ENCODE measurements at regions not wholly inside any gene's neighbourhood (a gene's known extent, or its start where the extent isn't known, plus 50 kb on each side); places are given as distances from the start of the nearest gene placed in this dataset.

DNA sequence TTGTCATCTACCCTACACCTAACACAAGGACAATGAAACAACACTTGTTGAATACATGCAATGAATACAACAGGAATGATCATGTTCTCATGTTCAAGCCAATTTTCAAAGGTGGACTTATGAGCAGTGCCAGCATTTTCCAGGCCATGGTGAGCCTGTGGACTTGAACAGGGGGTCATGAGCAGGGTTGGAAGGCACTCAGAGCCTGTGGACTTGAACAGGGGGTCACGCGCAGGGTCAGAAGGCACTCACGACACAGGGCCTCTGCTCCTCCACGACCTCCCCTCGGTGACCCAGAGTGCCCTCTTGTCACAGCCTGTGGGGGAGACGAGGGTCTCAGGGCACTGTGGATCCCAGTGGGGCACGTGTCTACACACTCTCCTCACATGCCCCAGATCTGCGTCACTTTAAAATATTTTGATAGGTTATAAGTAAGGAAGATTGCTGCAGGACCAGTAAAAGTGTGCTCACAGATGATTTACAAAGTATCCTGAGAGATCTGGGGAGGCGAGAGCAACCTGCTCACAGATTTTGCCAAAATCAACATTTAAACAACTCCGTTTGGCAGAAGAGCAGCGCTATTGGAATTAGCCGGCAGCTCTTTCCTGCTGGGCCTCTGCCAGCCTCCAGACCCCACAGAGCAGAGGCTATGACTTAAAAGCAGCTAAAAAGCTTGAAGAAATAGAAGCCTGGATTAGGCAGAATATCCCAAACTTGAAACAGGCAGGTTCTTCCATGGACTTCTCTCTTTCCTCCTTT is 121.9 kb downstream of the TMEM18 start:
- no peak overlapping the region for H3K9ac ChIP-seq
- H3K4me2 ChIP-seq: no peak overlapping the region
- no peak overlapping the region for H3K4me3 ChIP-seq (IDR thresholded peaks at IDR 0.05; ENCODE audit: insufficient read depth, low read depth, low read length)
- no peak overlapping the region for H2AFZ ChIP-seq (ENCODE audit: low read depth)
- TF ChIP-seq, protein P1, sequence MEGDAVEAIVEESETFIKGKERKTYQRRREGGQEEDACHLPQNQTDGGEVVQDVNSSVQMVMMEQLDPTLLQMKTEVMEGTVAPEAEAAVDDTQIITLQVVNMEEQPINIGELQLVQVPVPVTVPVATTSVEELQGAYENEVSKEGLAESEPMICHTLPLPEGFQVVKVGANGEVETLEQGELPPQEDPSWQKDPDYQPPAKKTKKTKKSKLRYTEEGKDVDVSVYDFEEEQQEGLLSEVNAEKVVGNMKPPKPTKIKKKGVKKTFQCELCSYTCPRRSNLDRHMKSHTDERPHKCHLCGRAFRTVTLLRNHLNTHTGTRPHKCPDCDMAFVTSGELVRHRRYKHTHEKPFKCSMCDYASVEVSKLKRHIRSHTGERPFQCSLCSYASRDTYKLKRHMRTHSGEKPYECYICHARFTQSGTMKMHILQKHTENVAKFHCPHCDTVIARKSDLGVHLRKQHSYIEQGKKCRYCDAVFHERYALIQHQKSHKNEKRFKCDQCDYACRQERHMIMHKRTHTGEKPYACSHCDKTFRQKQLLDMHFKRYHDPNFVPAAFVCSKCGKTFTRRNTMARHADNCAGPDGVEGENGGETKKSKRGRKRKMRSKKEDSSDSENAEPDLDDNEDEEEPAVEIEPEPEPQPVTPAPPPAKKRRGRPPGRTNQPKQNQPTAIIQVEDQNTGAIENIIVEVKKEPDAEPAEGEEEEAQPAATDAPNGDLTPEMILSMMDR (conservative IDR thresholded peaks at IDR 0.05; ENCODE audit: low read depth, low read length): no peak
- H3K27me3 ChIP-seq (ENCODE audit: insufficient read depth, low read depth): no peaks in the 10 kb centered on the region
- H3K79me2 ChIP-seq (ENCODE audit: insufficient read depth, low read depth): no peaks in the 10 kb centered on the region
- no peaks in the 10 kb centered on the region for H3K4me1 ChIP-seq (ENCODE audit: low read depth, poor library complexity, severe bottlenecking)
- no peaks in the 10 kb centered on the region for H3K36me3 ChIP-seq (ENCODE audit: insufficient read depth)
- H3K27ac ChIP-seq: no peak overlapping the region
- no peaks in the 10 kb centered on the region for H4K20me1 ChIP-seq (ENCODE audit: insufficient read depth)

DNA sequence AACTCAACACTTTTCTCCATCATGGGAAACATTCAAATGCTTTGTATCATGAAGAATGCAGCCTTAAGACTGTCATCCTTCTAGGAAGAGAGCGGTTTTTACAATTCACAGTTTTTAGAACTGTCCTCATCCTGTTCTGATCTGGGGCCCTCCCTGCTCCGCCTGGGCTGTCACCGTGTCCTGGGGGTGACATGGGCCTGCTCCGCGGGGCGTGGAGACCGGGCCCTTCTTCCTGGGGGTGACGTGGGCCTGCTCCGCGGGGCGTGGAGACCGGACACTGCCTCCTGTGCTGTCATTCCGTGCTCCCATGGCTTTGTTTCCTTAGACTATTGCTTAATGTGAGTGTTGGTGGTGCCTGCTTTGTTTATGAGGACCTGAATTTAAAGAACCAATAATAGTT is 122.8 kb downstream of the TMEM18 start:
- TF ChIP-seq, protein P1 (conservative IDR thresholded peaks at IDR 0.05; ENCODE audit: low read depth, low read length): no peak
- Histone ChIP-seq H3K27ac (no peak overlapping the region), H3K4me3 (IDR thresholded peaks at IDR 0.05; ENCODE audit: insufficient read depth, low read depth, low read length) (no peak overlapping the region), H3K27me3 (ENCODE audit: insufficient read depth, low read depth) (no peaks in the 10 kb centered on the region), H3K9ac (no peak overlapping the region), H3K79me2 (ENCODE audit: insufficient read depth, low read depth) (no peaks in the 10 kb centered on the region), H4K20me1 (ENCODE audit: insufficient read depth) (no peaks in the 10 kb centered on the region), H3K4me1 (ENCODE audit: low read depth, poor library complexity, severe bottlenecking) (no peaks in the 10 kb centered on the region), H3K4me2 (no peak overlapping the region), H3K36me3 (ENCODE audit: insufficient read depth) (no peaks in the 10 kb centered on the region), H2AFZ (ENCODE audit: low read depth) (no peak overlapping the region)

DNA sequence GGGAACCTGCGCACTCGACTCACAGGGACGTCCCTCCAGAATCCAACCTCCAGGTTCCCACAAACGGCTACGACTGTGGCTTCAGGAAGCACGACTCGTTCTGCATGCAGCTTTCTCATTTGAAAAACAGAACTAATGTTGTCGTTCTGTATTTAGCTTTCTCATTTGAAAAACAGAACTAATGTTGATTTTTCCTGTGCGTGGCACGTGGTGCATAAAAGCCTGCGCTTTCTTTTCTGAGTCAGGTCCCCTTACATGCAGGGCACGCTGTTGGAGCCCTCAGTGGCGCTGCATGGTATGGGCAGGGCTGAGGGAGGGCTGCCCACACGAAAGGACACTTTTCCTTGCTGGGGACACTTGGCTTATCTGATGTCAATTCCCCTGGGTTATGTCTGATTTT is 124.3 kb downstream of the TMEM18 start:
- Histone ChIP-seq H3K27me3 (ENCODE audit: insufficient read depth, low read depth) (no peaks in the 10 kb centered on the region), H3K9ac (no peak overlapping the region), H3K27ac (no peak overlapping the region), H2AFZ (ENCODE audit: low read depth) (no peak overlapping the region), H3K4me3 (IDR thresholded peaks at IDR 0.05; ENCODE audit: insufficient read depth, low read depth, low read length) (no peak overlapping the region), H3K36me3 (ENCODE audit: insufficient read depth) (no peaks in the 10 kb centered on the region), H3K4me2 (no peak overlapping the region), H3K4me1 (ENCODE audit: low read depth, poor library complexity, severe bottlenecking) (no peaks in the 10 kb centered on the region), H4K20me1 (ENCODE audit: insufficient read depth) (no peaks in the 10 kb centered on the region), H3K79me2 (ENCODE audit: insufficient read depth, low read depth) (no peaks in the 10 kb centered on the region)
- TF ChIP-seq, protein P1 (conservative IDR thresholded peaks at IDR 0.05; ENCODE audit: low read depth, low read length): no peak

DNA sequence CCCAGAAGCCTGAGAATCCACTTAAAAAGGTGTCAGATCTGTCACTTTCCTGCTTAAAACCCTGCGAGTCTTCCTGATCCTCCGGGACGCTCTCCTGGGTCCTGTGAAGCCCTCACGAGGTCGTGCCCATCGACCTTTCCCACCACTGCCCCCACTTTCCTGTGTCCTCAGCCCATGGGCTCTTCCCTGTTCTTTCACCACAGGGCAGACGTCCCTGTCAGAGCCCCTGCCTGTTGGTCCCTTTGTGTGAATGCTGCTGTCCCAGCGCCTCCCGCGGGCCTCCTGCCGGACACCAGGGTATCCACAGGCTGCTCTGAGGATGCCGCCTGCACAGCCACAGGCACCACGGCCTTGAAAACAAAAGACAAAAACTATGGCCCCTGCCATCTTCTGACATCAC is 125.6 kb downstream of the TMEM18 start:
- no peak overlapping the region for H3K4me2 ChIP-seq

More for the DNA sequence above, 125.6 kb downstream of the TMEM18 start:
- Histone ChIP-seq H3K36me3 (ENCODE audit: insufficient read depth) (no peaks in the 10 kb centered on the region), H3K4me3 (IDR thresholded peaks at IDR 0.05; ENCODE audit: insufficient read depth, low read depth, low read length) (no peak overlapping the region), H2AFZ (ENCODE audit: low read depth) (no peak overlapping the region), H3K27me3 (ENCODE audit: insufficient read depth, low read depth) (no peaks in the 10 kb centered on the region), H3K4me1 (ENCODE audit: low read depth, poor library complexity, severe bottlenecking) (no peaks in the 10 kb centered on the region), H3K9ac (no peak overlapping the region), H3K27ac (no peak overlapping the region), H4K20me1 (ENCODE audit: insufficient read depth) (no peaks in the 10 kb centered on the region), H3K79me2 (ENCODE audit: insufficient read depth, low read depth) (no peaks in the 10 kb centered on the region)
- TF ChIP-seq, protein P1 (conservative IDR thresholded peaks at IDR 0.05; ENCODE audit: low read depth, low read length): no peak
